ENCODE measurements at regions not wholly inside any gene's neighbourhood (a gene's known extent, or its start where the extent isn't known, plus 50 kb on each side); places are given as distances from the start of the nearest gene placed in this dataset.

DNA sequence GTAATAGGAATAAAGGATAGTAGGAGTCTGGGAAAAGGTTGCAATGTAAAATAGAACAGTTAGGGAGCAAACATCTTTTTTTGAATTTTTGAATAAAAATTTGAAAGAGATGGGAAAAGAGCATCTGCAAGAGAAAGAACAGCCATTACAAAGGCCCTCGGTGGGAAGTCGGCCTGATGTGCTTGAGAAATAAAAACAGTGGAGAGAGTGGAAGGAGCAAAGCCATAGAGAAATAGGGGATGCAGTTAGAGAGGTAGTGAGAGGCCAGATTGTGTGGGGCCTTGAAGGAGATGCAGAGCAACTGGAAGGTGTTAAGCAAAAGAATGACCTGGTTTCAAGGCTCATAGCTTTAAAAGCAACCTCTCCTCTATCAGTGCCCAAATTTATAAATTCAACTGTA is 409.8 kb downstream of the RERGL start:
- TF ChIP-seq EZH2 (IDR thresholded peaks at IDR 0.05; ENCODE audit: borderline replicate concordance, insufficient read depth, low read depth, low read length, poor library complexity, severe bottlenecking) (no peak), CTCF (IDR thresholded peaks at IDR 0.05) (no peak)
- Mint-ChIP-seq H3K27ac (no peak overlapping the region), H3K9me3 (ENCODE audit: insufficient read depth) (peaks cover 2% of the 10 kb centered on the region), H3K4me1 (no peaks in the 10 kb centered on the region), H3K27me3 (no peaks in the 10 kb centered on the region), H3K4me3 (no peak overlapping the region)
- H3K79me2 ChIP-seq (ENCODE audit: control insufficient read depth, insufficient read depth, low read length): no peaks in the 10 kb centered on the region
- ChIA-PET CTCF (no interaction called here), POLR2A (no interaction called here)
- ATAC-seq (ENCODE audit: low read depth) (no peak), DNase-seq (no peak)
- no peak overlapping the region for H2AFZ ChIP-seq (ENCODE audit: insufficient read depth, low read depth, low read length, poor library complexity, severe bottlenecking)
- H3K4me1 ChIP-seq (ENCODE audit: control insufficient read depth in 2 of 2, insufficient read depth in 2 of 2, low read length in 2 of 2): no peaks in the 10 kb centered on the region
- intact Hi-C loops (cut with micrococcal nuclease): no loop called here
- WGBS (ENCODE audit: insufficient coverage): 47% methylated on average over 2 of the region's 2 CpGs
- no peak overlapping the region for H3K27ac ChIP-seq (ENCODE audit: low read length in 2 of 2)
- H3K36me3 ChIP-seq (replicated peaks in 1 of 2; ENCODE audit: control extremely low read depth in 1 of 2, control insufficient read depth in 1 of 2, extremely low read depth in 1 of 2, insufficient read depth in 2 of 2, low read length in 1 of 2): no peaks in the 10 kb centered on the region
- no peak overlapping the region for H3K4me2 ChIP-seq (replicated peaks; ENCODE audit: low read depth, low read length, poor library complexity, severe bottlenecking)
- no peak overlapping the region for H3K9ac ChIP-seq (ENCODE audit: low read length)
- no peak overlapping the region for H3K4me3 ChIP-seq (ENCODE audit: control extremely low read depth in 1 of 5, extremely low read depth in 1 of 5, insufficient read depth in 1 of 5, low read depth in 2 of 5, low read length in 4 of 5)
- no peaks in the 10 kb centered on the region for H3K27me3 ChIP-seq (replicated peaks in 1 of 4; ENCODE audit: control extremely low read depth in 1 of 4, control insufficient read depth in 3 of 4, insufficient read depth in 4 of 4, low read length in 3 of 4)
- no peaks in the 10 kb centered on the region for H4K20me1 ChIP-seq (ENCODE audit: control insufficient read depth, insufficient read depth, low read length, poor library complexity, severe bottlenecking)
- no peaks in the 10 kb centered on the region for H3K9me3 ChIP-seq (ENCODE audit: control extremely low read depth in 1 of 3, control insufficient read depth in 2 of 3, insufficient read depth in 1 of 3, low read length in 2 of 3)

DNA sequence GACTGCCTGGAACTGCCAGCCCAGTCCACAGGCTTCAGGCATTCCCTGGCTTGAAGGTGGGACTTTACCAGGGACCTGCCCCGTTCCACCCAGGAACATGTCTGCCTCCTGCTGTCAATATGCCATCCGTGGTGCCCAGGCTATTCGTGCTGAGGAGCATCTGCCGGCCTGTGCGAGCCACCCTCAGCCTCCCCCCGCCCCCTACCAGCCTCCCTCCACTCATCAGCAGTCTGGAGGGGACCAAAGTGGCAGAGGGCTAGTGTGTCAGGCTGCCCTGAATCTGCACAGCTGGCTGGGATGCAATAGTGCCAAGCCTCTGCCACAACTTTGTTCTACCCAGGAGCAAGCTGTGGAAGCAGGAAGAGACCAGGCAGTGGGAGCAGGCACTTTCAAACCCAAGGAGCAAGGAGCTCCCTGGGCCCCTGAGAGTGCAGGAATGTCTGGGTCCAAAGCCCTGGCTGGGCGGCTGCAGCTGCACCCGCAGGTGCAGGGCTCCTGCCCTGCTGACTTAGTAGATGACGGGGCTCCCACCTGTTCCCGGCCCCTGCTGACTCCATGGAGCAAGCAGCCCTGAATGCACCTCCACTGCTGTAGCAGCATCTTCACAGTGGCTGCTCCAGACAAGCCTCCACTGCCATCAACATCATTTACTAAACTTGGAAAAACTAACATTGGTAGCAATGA is 423.2 kb downstream of the RERGL start:
- H3K4me1 ChIP-seq (ENCODE audit: control insufficient read depth in 2 of 2, insufficient read depth in 2 of 2, low read length in 2 of 2): no peaks in the 10 kb centered on the region
- H3K9me3 ChIP-seq (ENCODE audit: control extremely low read depth in 1 of 3, control insufficient read depth in 2 of 3, insufficient read depth in 1 of 3, low read length in 2 of 3): peaks cover 0 to 14% (median 0%) of the 10 kb centered on the region in 3 donors
- Mint-ChIP-seq H3K4me1 (no peaks in the 10 kb centered on the region), H3K9me3 (ENCODE audit: insufficient read depth) (no peaks in the 10 kb centered on the region), H3K27me3 (no peaks in the 10 kb centered on the region), H3K4me3 (no peak overlapping the region), H3K27ac (no peak overlapping the region)
- H3K36me3 ChIP-seq (replicated peaks in 1 of 2; ENCODE audit: control extremely low read depth in 1 of 2, control insufficient read depth in 1 of 2, extremely low read depth in 1 of 2, insufficient read depth in 2 of 2, low read length in 1 of 2): no peaks in the 10 kb centered on the region
- ATAC-seq (ENCODE audit: low read depth) (no peak), DNase-seq (no peak)
- no peak overlapping the region for H3K9ac ChIP-seq (ENCODE audit: low read length)
- intact Hi-C loops (cut with micrococcal nuclease): no loop called here
- no peak overlapping the region for H3K27ac ChIP-seq (ENCODE audit: low read length in 2 of 2)
- no peaks in the 10 kb centered on the region for H4K20me1 ChIP-seq (ENCODE audit: control insufficient read depth, insufficient read depth, low read length, poor library complexity, severe bottlenecking)
- no peak overlapping the region for H3K4me2 ChIP-seq (replicated peaks; ENCODE audit: low read depth, low read length, poor library complexity, severe bottlenecking)
- ChIA-PET CTCF (no interaction called here), POLR2A (no interaction called here)
- no peaks in the 10 kb centered on the region for H3K79me2 ChIP-seq (ENCODE audit: control insufficient read depth, insufficient read depth, low read length)
- no peak overlapping the region for H3K4me3 ChIP-seq (ENCODE audit: control extremely low read depth in 1 of 5, extremely low read depth in 1 of 5, insufficient read depth in 1 of 5, low read depth in 2 of 5, low read length in 4 of 5)
- no peak overlapping the region for H2AFZ ChIP-seq (ENCODE audit: insufficient read depth, low read depth, low read length, poor library complexity, severe bottlenecking)
- WGBS (ENCODE audit: insufficient coverage): 92% methylated on average over 5 of the region's 10 CpGs
- no peaks in the 10 kb centered on the region for H3K27me3 ChIP-seq (replicated peaks in 1 of 4; ENCODE audit: control extremely low read depth in 1 of 4, control insufficient read depth in 3 of 4, insufficient read depth in 4 of 4, low read length in 3 of 4)
- TF ChIP-seq EZH2 (IDR thresholded peaks at IDR 0.05; ENCODE audit: borderline replicate concordance, insufficient read depth, low read depth, low read length, poor library complexity, severe bottlenecking) (no peak), CTCF (IDR thresholded peaks at IDR 0.05) (no peak)

Measured in B cell (primary cell).